Activated B cell treated with CpG ODN at 0.5 μM for 24 hours (primary cell): ENCODE measurements at regions not wholly inside any gene's neighbourhood (a gene's known extent, or its start where the extent isn't known, plus 50 kb on each side); places are given as distances from the start of the nearest gene placed in this dataset.

Experiments
- ATAC-seq: fragments of 200-7000 bp; cut with Tn5 transposase; one replicate; pipeline ENCODE4 v1.10.0; 2021; ENCODE audit warnings: low read depth, mild to moderate bottlenecking, moderate library complexity
- CTCF ChIA-PET: fragments of 350-600 bp; sonication (Branson Sonifier 250); formaldehyde crosslinking; loops from one replicate; lab custom pipeline; 2021; ENCODE audit warnings: antibody characterized with exemption; lab: Charles Lee
- POLR2A ChIA-PET: fragments of 350-600 bp; sonication (Branson Sonifier 250); formaldehyde crosslinking; loops from one replicate; lab custom pipeline; 2021; ENCODE audit warnings: antibody characterized with exemption; lab: Charles Lee
- DNase-seq: peaks from one replicate; pipeline ENCODE4 v3.0.0; 2022
- H3K27ac Mint-ChIP-seq: one replicate; pipeline ENCODE4 v1.8.0; 2020; ENCODE audit warnings: mixed read lengths
- H3K27me3 Mint-ChIP-seq: one replicate; pipeline ENCODE4 v1.8.0; 2021; ENCODE audit warnings: mixed read lengths
- H3K36me3 Mint-ChIP-seq: one replicate; pipeline ENCODE4 v1.8.0; 2021; ENCODE audit warnings: low read depth, mixed read lengths
- H3K4me1 Mint-ChIP-seq: one replicate; pipeline ENCODE4 v1.8.0; 2021; ENCODE audit warnings: mixed read lengths
- H3K4me3 Mint-ChIP-seq: one replicate; pipeline ENCODE4 v1.8.0; 2020; ENCODE audit warnings: mild to moderate bottlenecking, mixed read lengths
- H3K9me3 Mint-ChIP-seq: one replicate; pipeline ENCODE4 v1.8.0; 2020; ENCODE audit warnings: mixed read lengths
- CTCF ChIP-seq: fragments of 200-600 bp; IDR thresholded peaks from one replicate; pipeline ENCODE4 v1.8.0; 2022; ENCODE audit warnings: antibody characterized with exemption, mild to moderate bottlenecking
- intact Hi-C: fragments of 100-400 bp; cut with micrococcal nuclease; formaldehyde crosslinking; loops from one replicate; pipeline ENCODE4 v1.15.1; 2024

- no peak overlapping the region for H3K4me3 Mint-ChIP-seq
- ChIA-PET CTCF (interaction anchor here (1.2 kb wide), 1 partner anchor 10 kb away, joined by 3 read pairs; no protein-coding TSS in a partner anchor), POLR2A (no interaction called here)
- DNase-seq (no peak), ATAC-seq (no peak)
- H3K27ac Mint-ChIP-seq = no peak overlapping the region
- H3K36me3 Mint-ChIP-seq = no peaks in the 10 kb centered on the region
- H3K9me3 Mint-ChIP-seq = peaks cover 6% of the 10 kb centered on the region
- no peaks in the 10 kb centered on the region for H3K27me3 Mint-ChIP-seq
- no peak for TF ChIP-seq CTCF
- no peaks in the 10 kb centered on the region for H3K4me1 Mint-ChIP-seq
- intact Hi-C loops = no loop called here
Observed at GRCh38 chr7:68015122-68015977, 1018.7 kb downstream of the TYW1 start.

GRCh38 chr7:68015978-68016532 is 1019.4 kb downstream of the TYW1 start:
- CTCF ChIA-PET = no interaction called here
- intact Hi-C loops = no loop called here
- peaks cover 6% of the 10 kb centered on the region for H3K9me3 Mint-ChIP-seq
- no peak for TF ChIP-seq CTCF
- DNase-seq = no peak
- POLR2A ChIA-PET = no interaction called here
- no peak overlapping the region for H3K4me3 Mint-ChIP-seq
- no peak overlapping the region for H3K27ac Mint-ChIP-seq
- H3K4me1 Mint-ChIP-seq = no peaks in the 10 kb centered on the region
- H3K36me3 Mint-ChIP-seq = no peaks in the 10 kb centered on the region
- no peak for ATAC-seq
- no peaks in the 10 kb centered on the region for H3K27me3 Mint-ChIP-seq

- no peak for TF ChIP-seq CTCF
- ChIA-PET POLR2A (no interaction called here), CTCF (no interaction called here)
- peaks cover 3% of the 10 kb centered on the region for H3K9me3 Mint-ChIP-seq
- H3K4me1 Mint-ChIP-seq = no peaks in the 10 kb centered on the region
- no peak for ATAC-seq
- H3K36me3 Mint-ChIP-seq = no peaks in the 10 kb centered on the region
- no peak for DNase-seq
- no peaks in the 10 kb centered on the region for H3K27me3 Mint-ChIP-seq
- H3K4me3 Mint-ChIP-seq = no peak overlapping the region
- intact Hi-C loops = no loop called here
- no peak overlapping the region for H3K27ac Mint-ChIP-seq
Observed at GRCh38 chr7:68020102-68020501, 1023.5 kb downstream of the TYW1 start.

- no peak overlapping the region for H3K27ac Mint-ChIP-seq
- H3K4me1 Mint-ChIP-seq = no peaks in the 10 kb centered on the region
- TF ChIP-seq CTCF = no peak
- H3K9me3 Mint-ChIP-seq = peaks cover 6% of the 10 kb centered on the region
- no peaks in the 10 kb centered on the region for H3K36me3 Mint-ChIP-seq
- intact Hi-C loops = no loop called here
- no peaks in the 10 kb centered on the region for H3K27me3 Mint-ChIP-seq
- ATAC-seq = no peak
- ChIA-PET POLR2A (no interaction called here), CTCF (interaction anchor here (1.2 kb wide), 1 partner anchor 11 kb away, joined by 3 read pairs; no protein-coding TSS in a partner anchor)
- no peak overlapping the region for H3K4me3 Mint-ChIP-seq
- no peak for DNase-seq
Observed at GRCh38 chr7:68025369-68025768, 1028.7 kb downstream of the TYW1 start.

- no peak for TF ChIP-seq CTCF
- DNase-seq (no peak), ATAC-seq (no peak)
- intact Hi-C loops = no loop called here
- no peak overlapping the region for H3K27ac Mint-ChIP-seq
- H3K27me3 Mint-ChIP-seq = no peaks in the 10 kb centered on the region
- CTCF ChIA-PET = no interaction called here
- H3K9me3 Mint-ChIP-seq = peaks cover 12% of the 10 kb centered on the region
- POLR2A ChIA-PET = no interaction called here
- no peaks in the 10 kb centered on the region for H3K4me1 Mint-ChIP-seq
- no peaks in the 10 kb centered on the region for H3K36me3 Mint-ChIP-seq
- no peak overlapping the region for H3K4me3 Mint-ChIP-seq
Observed at GRCh38 chr7:68030530-68030929, 1033.9 kb downstream of the TYW1 start.
